Uterus (tissue), 2 donors: ENCODE measurements at regions not wholly inside any gene's neighbourhood (a gene's known extent, or its start where the extent isn't known, plus 50 kb on each side); places are given as distances from the start of the nearest gene placed in this dataset.

Source experiments
- POLR2A ChIP-seq, 2 donors: fragments of 450-650 bp; IDR thresholded peaks; one replicate each; pipeline ENCODE4 v1.6.1; 2016; ENCODE audit warnings: antibody characterized with exemption in 2 of 2, mild to moderate bottlenecking in 1 of 2, moderate library complexity in 1 of 2
- TF ChIP-seq, protein P1 (sequence below), 4 experiments: fragments of 200-600 bp in 2 of 4; fragments of 450-650 bp in 2 of 4; sonication (generic) in 2 of 4; IDR thresholded peaks; one replicate each; pipeline ENCODE4 v1.5.1; 2016 to 2019; ENCODE audit warnings: antibody characterized with exemption in 4 of 4, mild to moderate bottlenecking in 2 of 4, moderate library complexity in 1 of 4

- TF ChIP-seq, protein P1, sequence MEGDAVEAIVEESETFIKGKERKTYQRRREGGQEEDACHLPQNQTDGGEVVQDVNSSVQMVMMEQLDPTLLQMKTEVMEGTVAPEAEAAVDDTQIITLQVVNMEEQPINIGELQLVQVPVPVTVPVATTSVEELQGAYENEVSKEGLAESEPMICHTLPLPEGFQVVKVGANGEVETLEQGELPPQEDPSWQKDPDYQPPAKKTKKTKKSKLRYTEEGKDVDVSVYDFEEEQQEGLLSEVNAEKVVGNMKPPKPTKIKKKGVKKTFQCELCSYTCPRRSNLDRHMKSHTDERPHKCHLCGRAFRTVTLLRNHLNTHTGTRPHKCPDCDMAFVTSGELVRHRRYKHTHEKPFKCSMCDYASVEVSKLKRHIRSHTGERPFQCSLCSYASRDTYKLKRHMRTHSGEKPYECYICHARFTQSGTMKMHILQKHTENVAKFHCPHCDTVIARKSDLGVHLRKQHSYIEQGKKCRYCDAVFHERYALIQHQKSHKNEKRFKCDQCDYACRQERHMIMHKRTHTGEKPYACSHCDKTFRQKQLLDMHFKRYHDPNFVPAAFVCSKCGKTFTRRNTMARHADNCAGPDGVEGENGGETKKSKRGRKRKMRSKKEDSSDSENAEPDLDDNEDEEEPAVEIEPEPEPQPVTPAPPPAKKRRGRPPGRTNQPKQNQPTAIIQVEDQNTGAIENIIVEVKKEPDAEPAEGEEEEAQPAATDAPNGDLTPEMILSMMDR (IDR thresholded peaks at IDR 0.05), result no peak
- no peak for TF ChIP-seq POLR2A (IDR thresholded peaks at IDR 0.05)
Observed at GRCh38 chr20:1810926-1811620, 84.1 kb upstream of the SIRPA start.
